Mucosa of gallbladder (tissue), 1 donor: ENCODE measurements at regions not wholly inside any gene's neighbourhood (a gene's known extent, or its start where the extent isn't known, plus 50 kb on each side); places are given as distances from the start of the nearest gene placed in this dataset.

Experiments used
- DNase-seq: peaks from one replicate; pipeline ENCODE4 v3.0.0-alpha.2; 2020; ENCODE audit warnings: low spot score
- donor health status: DM: no; HTN: no; CAD: no.

- no peak for DNase-seq
These were observed 131.1 kb upstream of the COL21A1 start for GRCh38 chr6:56378507-56378906.

GRCh38 chr6:56377295-56377694 is 129.9 kb upstream of the COL21A1 start:
- no peak for DNase-seq

- DNase-seq: no peak
These were observed 128.4 kb upstream of the COL21A1 start for GRCh38 chr6:56375806-56376205.

- DNase-seq: no peak
These were observed 127.5 kb upstream of the COL21A1 start for GRCh38 chr6:56374841-56375369.

GRCh38 chr6:56372406-56372995 is 125.1 kb upstream of the COL21A1 start:
- no peak for DNase-seq

- peak; percentile 39 for DNase-seq
These were observed 123.3 kb upstream of the COL21A1 start for GRCh38 chr6:56370561-56371211.

GRCh38 chr6:56370127-56370540 is 122.8 kb upstream of the COL21A1 start:
- peak; percentile 76 for DNase-seq

- DNase-seq: no peak
These were observed 121.1 kb upstream of the COL21A1 start for GRCh38 chr6:56368491-56368890.

GRCh38 chr6:56366141-56366852 is 118.9 kb upstream of the COL21A1 start:
- no peak for DNase-seq

- no peak for DNase-seq
These were observed 117.5 kb upstream of the COL21A1 start for GRCh38 chr6:56364827-56365339.

GRCh38 chr6:56364431-56364826 is 117.0 kb upstream of the COL21A1 start:
- DNase-seq: no peak

GRCh38 chr6:56363796-56364430 is 116.5 kb upstream of the COL21A1 start:
- DNase-seq: no peak

- no peak for DNase-seq
These were observed 114.4 kb upstream of the COL21A1 start for GRCh38 chr6:56361812-56362211.

- DNase-seq: peak; percentile 69
These were observed 112.0 kb upstream of the COL21A1 start for GRCh38 chr6:56359201-56359899.

- DNase-seq: no peak
These were observed 110.4 kb upstream of the COL21A1 start for GRCh38 chr6:56357616-56358373.

GRCh38 chr6:56356426-56356825 is 109.0 kb upstream of the COL21A1 start:
- no peak for DNase-seq

GRCh38 chr6:56353860-56354259 is 106.5 kb upstream of the COL21A1 start:
- no peak for DNase-seq

- DNase-seq: no peak
These were observed 103.4 kb upstream of the COL21A1 start for GRCh38 chr6:56350628-56351260.

- DNase-seq: no peak
These were observed 101.8 kb upstream of the COL21A1 start for GRCh38 chr6:56349194-56349593.

- DNase-seq: no peak
These were observed 101.2 kb upstream of the COL21A1 start for GRCh38 chr6:56348578-56348977.
